HG02885 (cell line): ENCODE measurements at regions not wholly inside any gene's neighbourhood (a gene's known extent, or its start where the extent isn't known, plus 50 kb on each side); places are given as distances from the start of the nearest gene placed in this dataset.
A peak's percentile ranks its signal among the peaks of the same experiment; 100 is the strongest.

Experiments used
- ATAC-seq: cut with Tn5 transposase; IDR thresholded peaks from one replicate; pipeline ENCODE4 v1.9.1; 2021; ENCODE audit warnings: mild to moderate bottlenecking; ENCODE audit not compliant: unreplicated experiment, poor library complexity

- no peak for ATAC-seq
These were observed 74.1 kb upstream of the KCNMA1 start for GRCh38 chr10:77711683-77712049.

- ATAC-seq: peak; percentile 94
These were observed 73.4 kb upstream of the KCNMA1 start for GRCh38 chr10:77710759-77711682.

GRCh38 chr10:77710081-77710551 is 72.5 kb upstream of the KCNMA1 start:
- ATAC-seq: peak; percentile 42

GRCh38 chr10:77707570-77707969 is 70.0 kb upstream of the KCNMA1 start:
- ATAC-seq: no peak

- peak; percentile 58 for ATAC-seq
These were observed 64.6 kb upstream of the KCNMA1 start for GRCh38 chr10:77702166-77702565.

GRCh38 chr10:77700086-77700485 is 62.5 kb upstream of the KCNMA1 start:
- no peak for ATAC-seq

GRCh38 chr10:77699080-77699645 is 61.6 kb upstream of the KCNMA1 start:
- peak; percentile 50 for ATAC-seq

- ATAC-seq: no peak
These were observed 60.8 kb upstream of the KCNMA1 start for GRCh38 chr10:77698267-77698931.

GRCh38 chr10:77696584-77696983 is 59.0 kb upstream of the KCNMA1 start:
- ATAC-seq: no peak

- no peak for ATAC-seq
These were observed 57.6 kb upstream of the KCNMA1 start for GRCh38 chr10:77695186-77695585.

- ATAC-seq: no peak
These were observed 55.2 kb upstream of the KCNMA1 start for GRCh38 chr10:77692782-77693181.

GRCh38 chr10:77689339-77689738 is 51.7 kb upstream of the KCNMA1 start:
- ATAC-seq: no peak

GRCh38 chr10:77687621-77688020 is 50.0 kb upstream of the KCNMA1 start:
- no peak for ATAC-seq
